Mesenchymal stem cell (in vitro differentiated cells and primary cell): ENCODE measurements at regions not wholly inside any gene's neighbourhood (a gene's known extent, or its start where the extent isn't known, plus 50 kb on each side); places are given as distances from the start of the nearest gene placed in this dataset.

Experiments
- DNase-seq: peaks from one replicate; pipeline ENCODE4 v3.0.0-alpha.2; 2013
- H2AFZ ChIP-seq: one replicate; pipeline ENCODE4 v1.6.1; 2013; ENCODE audit warnings: low read depth, mild to moderate bottlenecking, control low read depth, inconsistent platforms, low read length, moderate library complexity
- H2AK5ac ChIP-seq: 2 replicates; pipeline ENCODE4 v1.6.1; 2013; ENCODE audit warnings: low read length, moderate library complexity, mild to moderate bottlenecking, inconsistent platforms; ENCODE audit not compliant: severe bottlenecking
- H2BK120ac ChIP-seq: one replicate; pipeline ENCODE4 v1.6.1; 2013; ENCODE audit warnings: low read depth, mild to moderate bottlenecking, inconsistent platforms, low read length, moderate library complexity
- H2BK12ac ChIP-seq, 2 experiments: one replicate each; pipeline ENCODE4 v1.6.1; 2013; ENCODE audit warnings: inconsistent platforms in 2 of 2, low read length in 2 of 2, mild to moderate bottlenecking in 2 of 2, moderate library complexity in 2 of 2, control low read depth in 1 of 2
- H2BK15ac ChIP-seq: one replicate; pipeline ENCODE4 v1.6.1; 2013; ENCODE audit warnings: mild to moderate bottlenecking, low read depth, inconsistent platforms; ENCODE audit not compliant: poor library complexity, severe bottlenecking
- H2BK5ac ChIP-seq: 2 replicates; pipeline ENCODE4 v1.6.1; 2013; ENCODE audit warnings: low read depth, mild to moderate bottlenecking, low read length, control low read depth, inconsistent platforms; ENCODE audit not compliant: poor library complexity, severe bottlenecking
- H3K14ac ChIP-seq, 2 experiments: one replicate each; pipeline ENCODE4 v1.6.1; 2013; ENCODE audit warnings: inconsistent platforms in 2 of 2, low read length in 2 of 2, control low read depth in 1 of 2, mild to moderate bottlenecking in 1 of 2, moderate library complexity in 1 of 2
- H3K18ac ChIP-seq, 2 experiments: one replicate each; pipeline ENCODE4 v1.6.1; 2013; ENCODE audit warnings: inconsistent platforms in 2 of 2, low read length in 2 of 2, control low read depth in 1 of 2, low read depth in 1 of 2, mild to moderate bottlenecking in 1 of 2
- H3K23ac ChIP-seq, 2 experiments: one replicate each; pipeline ENCODE4 v1.6.1; 2013; ENCODE audit warnings: inconsistent platforms in 2 of 2, low read length in 2 of 2, mild to moderate bottlenecking in 2 of 2, moderate library complexity in 2 of 2, control low read depth in 1 of 2
- H3K27ac ChIP-seq: 2 replicates; pipeline ENCODE4 v1.5.1; 2013; ENCODE audit warnings: mild to moderate bottlenecking, moderate library complexity, low read length, control low read depth, inconsistent platforms; ENCODE audit not compliant: poor library complexity, severe bottlenecking
- H3K27me3 ChIP-seq, 2 experiments: 2 replicates each; pipeline versions ENCODE4 v1.6.1 to v1.7.0; 2013; ENCODE audit warnings: low read length in 2 of 2, mild to moderate bottlenecking in 2 of 2, moderate library complexity in 2 of 2, control low read depth in 1 of 2, inconsistent platforms in 1 of 2; ENCODE audit not compliant: control insufficient read depth in 1 of 2, insufficient read depth in 1 of 2
- H3K36me3 ChIP-seq, 2 experiments: 2 replicates each; pipeline versions ENCODE4 v1.6.1 to v1.7.0; 2013; ENCODE audit warnings: low read length in 2 of 2, control low read depth in 1 of 2, inconsistent platforms in 1 of 2, low read depth in 1 of 2, mild to moderate bottlenecking in 1 of 2; ENCODE audit not compliant: insufficient read depth in 2 of 2, control insufficient read depth in 1 of 2
- H3K4ac ChIP-seq, 2 experiments: one replicate each; pipeline ENCODE4 v1.6.1; 2013; ENCODE audit warnings: inconsistent platforms in 2 of 2, low read length in 2 of 2, mild to moderate bottlenecking in 2 of 2, moderate library complexity in 2 of 2, control low read depth in 1 of 2, low read depth in 1 of 2
- H3K4me1 ChIP-seq: 2 replicates; pipeline ENCODE4 v1.6.1; 2013; ENCODE audit warnings: low read depth, low read length, control low read depth; ENCODE audit not compliant: control insufficient read depth, insufficient read depth
- H3K4me2 ChIP-seq: 2 replicates; pipeline ENCODE4 v1.6.1; 2013; ENCODE audit warnings: low read length, mild to moderate bottlenecking, inconsistent platforms; ENCODE audit not compliant: poor library complexity, severe bottlenecking
- H3K4me3 ChIP-seq, 2 experiments: 2 replicates each; pipeline versions ENCODE4 v1.5.1 to v1.7.0; 2013; ENCODE audit warnings: low read length in 2 of 2, mild to moderate bottlenecking in 2 of 2, control low read depth in 1 of 2, low read depth in 1 of 2; ENCODE audit not compliant: insufficient read depth in 1 of 2
- H3K79me1 ChIP-seq: replicated peaks from 2 replicates; pipeline ENCODE4 v1.6.1; 2013; ENCODE audit warnings: mild to moderate bottlenecking, control low read depth, low read length, inconsistent platforms; ENCODE audit not compliant: poor library complexity, severe bottlenecking
- H3K9ac ChIP-seq: 2 replicates; pipeline ENCODE4 v1.7.0; 2013; ENCODE audit warnings: mild to moderate bottlenecking, low read length, moderate library complexity
- H3K9me3 ChIP-seq: 2 replicates; pipeline ENCODE4 v1.7.0; 2013; ENCODE audit warnings: mild to moderate bottlenecking, low read length; ENCODE audit not compliant: control insufficient read depth
- H4K8ac ChIP-seq: one replicate; pipeline ENCODE4 v1.6.1; 2013; ENCODE audit warnings: inconsistent platforms, mild to moderate bottlenecking, low read length, moderate library complexity
- H4K91ac ChIP-seq: one replicate; pipeline ENCODE4 v1.6.1; 2013; ENCODE audit warnings: mild to moderate bottlenecking, low read length, inconsistent platforms
- WGBS: methylation state at CpG from one replicate; pipeline ENCODE4 v1.1.7; 2013; ENCODE audit warnings: mixed read lengths; 5-methylcytosine and 5-hydroxymethylcytosine counted together

DNA sequence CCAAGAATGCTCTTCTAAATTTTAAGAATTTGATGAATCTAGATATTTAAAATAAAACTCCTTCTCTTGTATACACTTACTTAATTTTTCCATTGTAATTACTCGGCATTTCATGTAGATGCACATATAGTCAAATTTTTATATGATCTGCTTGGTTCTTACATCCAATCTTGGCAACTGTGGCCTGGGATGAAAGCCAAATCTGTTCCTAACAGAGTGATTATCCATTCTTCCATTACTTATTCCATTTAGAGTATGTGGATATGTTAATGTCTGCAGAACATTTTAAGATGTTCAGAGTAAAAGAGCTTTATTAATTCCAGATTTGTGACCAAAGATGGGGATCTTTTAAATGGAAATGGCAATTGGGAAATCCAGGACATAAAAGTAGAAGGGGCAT is 144.1 kb upstream of the PDE7B start:
- Histone ChIP-seq H3K36me3 (no peaks in the 10 kb centered on the region), H2AK5ac (no peak overlapping the region), H3K14ac (no peak overlapping the region), H3K27me3 (no peaks in the 10 kb centered on the region), H2AFZ (no peak overlapping the region), H3K23ac (no peak overlapping the region), H3K4ac (no peak overlapping the region), H3K9me3 (no peaks in the 10 kb centered on the region), H4K8ac (no peak overlapping the region), H2BK5ac (no peak overlapping the region), H2BK15ac (no peak overlapping the region), H3K18ac (no peak overlapping the region), H4K91ac (no peak overlapping the region), H2BK120ac (no peak overlapping the region), H3K27ac (no peak overlapping the region), H3K9ac (no peak overlapping the region), H2BK12ac (no peak overlapping the region), H3K4me1 (no peaks in the 10 kb centered on the region), H3K4me2 (no peak overlapping the region), H3K79me1 (no peaks in the 10 kb centered on the region), H3K4me3 (no peak overlapping the region)
- no CpG with 5 or more reads among the region's 1 CpG for WGBS
- no peak for DNase-seq

GRCh38 chr6:135710042-135710441 is 141.5 kb upstream of the PDE7B start:
- Histone ChIP-seq H3K4me3 (no peak overlapping the region), H3K79me1 (no peaks in the 10 kb centered on the region), H3K9me3 (no peaks in the 10 kb centered on the region), H2BK120ac (no peak overlapping the region), H2BK15ac (no peak overlapping the region), H2BK12ac (no peak overlapping the region), H2AFZ (no peak overlapping the region), H3K9ac (no peak overlapping the region), H3K4ac (no peak overlapping the region), H4K8ac (no peak overlapping the region), H3K36me3 (no peaks in the 10 kb centered on the region), H2BK5ac (no peak overlapping the region), H3K27me3 (no peaks in the 10 kb centered on the region), H4K91ac (no peak overlapping the region), H2AK5ac (no peak overlapping the region), H3K27ac (no peak overlapping the region), H3K23ac (no peak overlapping the region), H3K14ac (no peak overlapping the region), H3K4me2 (no peak overlapping the region), H3K4me1 (no peaks in the 10 kb centered on the region), H3K18ac (peak overlapping the region in 1 of 2 experiments; percentile 43)
- DNase-seq = no peak
- 90% methylated on average over 4 of the region's 5 CpGs for WGBS

- Histone ChIP-seq H3K4me1 (no peaks in the 10 kb centered on the region), H3K18ac (no peak overlapping the region), H3K23ac (no peak overlapping the region), H4K8ac (no peak overlapping the region), H3K27ac (peak overlapping the region; percentile 90), H2AK5ac (no peak overlapping the region), H3K4me3 (no peak overlapping the region), H2BK15ac (no peak overlapping the region), H3K27me3 (no peaks in the 10 kb centered on the region), H2BK12ac (no peak overlapping the region), H3K9ac (no peak overlapping the region), H4K91ac (no peak overlapping the region), H2BK5ac (no peak overlapping the region), H3K4ac (no peak overlapping the region), H3K79me1 (no peaks in the 10 kb centered on the region), H2BK120ac (no peak overlapping the region), H3K36me3 (no peaks in the 10 kb centered on the region), H2AFZ (no peak overlapping the region), H3K9me3 (peaks cover 9% of the 10 kb centered on the region), H3K14ac (no peak overlapping the region), H3K4me2 (no peak overlapping the region)
- DNase-seq = no peak
Measured at GRCh38 chr6:135722190-135722589, 129.3 kb upstream of the PDE7B start.

GRCh38 chr6:135722679-135723078 is 128.8 kb upstream of the PDE7B start:
- no peak overlapping the region for H3K4me3 ChIP-seq
- H2AK5ac ChIP-seq = no peak overlapping the region
- no peaks in the 10 kb centered on the region for H3K4me1 ChIP-seq
- H4K8ac ChIP-seq = no peak overlapping the region
- H3K27ac ChIP-seq = peak overlapping the region; percentile 90
- no peaks in the 10 kb centered on the region for H3K27me3 ChIP-seq
- H2BK12ac ChIP-seq = no peak overlapping the region
- no peak overlapping the region for H4K91ac ChIP-seq
- no peak overlapping the region for H3K4ac ChIP-seq
- 72% methylated on average over 3 of the region's 5 CpGs for WGBS
- no peak overlapping the region for H3K18ac ChIP-seq
- no peak overlapping the region for H2AFZ ChIP-seq
- H3K9me3 ChIP-seq = peaks cover 9% of the 10 kb centered on the region
- H3K36me3 ChIP-seq = no peaks in the 10 kb centered on the region
- H3K23ac ChIP-seq = no peak overlapping the region
- H3K9ac ChIP-seq = no peak overlapping the region
- no peak overlapping the region for H2BK5ac ChIP-seq
- no peaks in the 10 kb centered on the region for H3K79me1 ChIP-seq
- no peak overlapping the region for H2BK15ac ChIP-seq
- no peak overlapping the region for H2BK120ac ChIP-seq
- H3K4me2 ChIP-seq = no peak overlapping the region
- DNase-seq = peak; percentile 68
- H3K14ac ChIP-seq = no peak overlapping the region
